SH-SY5Y (cell line): ENCODE measurements at regions not wholly inside any gene's neighbourhood (a gene's known extent, or its start where the extent isn't known, plus 50 kb on each side); places are given as distances from the start of the nearest gene placed in this dataset.

Experiments used
- GATA2 ChIP-seq: IDR thresholded peaks from 2 replicates; pipeline ENCODE4 v1.6.1; 2011; ENCODE audit warnings: mild to moderate bottlenecking, low read depth, low read length
- GATA3 ChIP-seq: IDR thresholded peaks from 2 replicates; pipeline ENCODE4 v1.6.1; 2011; ENCODE audit warnings: low read depth, mild to moderate bottlenecking, low read length, moderate library complexity

GRCh38 chr7:13702251-13702650 is 287.2 kb downstream of the ETV1 start:
- TF ChIP-seq GATA2: no peak
- TF ChIP-seq GATA3: no peak
